HepG2 (cell line): ENCODE measurements at regions not wholly inside any gene's neighbourhood (a gene's known extent, or its start where the extent isn't known, plus 50 kb on each side); places are given as distances from the start of the nearest gene placed in this dataset.

Source experiments
- ARHGAP35 ChIP-seq: sonication (generic); formaldehyde crosslinking; IDR thresholded peaks from 2 replicates; pipeline ENCODE4 v1.9.0; 2022; ENCODE audit warnings: mild to moderate bottlenecking, inconsistent platforms, moderate library complexity, missing genetic modification reagents, borderline replicate concordance
- BHLHE40 ChIP-seq: IDR thresholded peaks from 2 replicates; pipeline ENCODE4 v1.6.1; 2011; ENCODE audit warnings: low read length, improper control_type of control experiment
- FOXA1 ChIP-seq, 2 experiments: fragments of 450-650 bp in 1 of 2; sonication (generic) in 1 of 2; formaldehyde crosslinking in 1 of 2; IDR thresholded peaks; 2 replicates each; pipeline versions ENCODE4 v1.4.0 to v1.6.1; 2016 to 2020; ENCODE audit warnings: missing genetic modification reagents in 1 of 2
- HDAC2 ChIP-seq: sonication (generic); formaldehyde crosslinking; IDR thresholded peaks from 2 replicates; pipeline ENCODE4 v1.4.0; 2020; ENCODE audit warnings: missing genetic modification reagents
- JARID2 ChIP-seq: sonication (generic); formaldehyde crosslinking; IDR thresholded peaks from 2 replicates; pipeline ENCODE4 v1.8.1; 2023; ENCODE audit warnings: missing genetic modification reagents, inconsistent platforms; ENCODE audit not compliant: insufficient replicate concordance
- KLF9 ChIP-seq: IDR thresholded peaks from 2 replicates; pipeline ENCODE4 v1.6.1; 2016; ENCODE audit warnings: low read depth
- PHB2 ChIP-seq: fragments of 450-650 bp; IDR thresholded peaks from 2 replicates; pipeline ENCODE4 v1.6.1; 2018; ENCODE audit not compliant: partially characterized antibody
- POLR2AphosphoS5 ChIP-seq: IDR thresholded peaks from 2 replicates; pipeline ENCODE4 v1.6.1; 2012; ENCODE audit warnings: low read depth, low read length
- SSRP1 ChIP-seq: IDR thresholded peaks from 2 replicates; pipeline ENCODE4 v1.6.1; 2016; ENCODE audit warnings: control low read depth
- ZFP1 ChIP-seq: IDR thresholded peaks from 2 replicates; pipeline ENCODE4 v1.6.1; 2016
- ZNF558 ChIP-seq: sonication (generic); formaldehyde crosslinking; IDR thresholded peaks from 2 replicates; pipeline ENCODE4 v1.9.0; 2022; ENCODE audit warnings: mild to moderate bottlenecking, missing genetic modification reagents, borderline replicate concordance
- TF ChIP-seq, protein P1 (sequence below): sonication (generic); formaldehyde crosslinking; IDR thresholded peaks from 2 replicates; pipeline ENCODE4 v1.5.0; 2020; ENCODE audit warnings: mild to moderate bottlenecking, missing genetic modification reagents, moderate library complexity
- TF ChIP-seq, protein P2 (sequence below): sonication (generic); formaldehyde crosslinking; IDR thresholded peaks from 2 replicates; pipeline ENCODE4 v1.4.0; 2020; ENCODE audit warnings: missing genetic modification reagents

DNA sequence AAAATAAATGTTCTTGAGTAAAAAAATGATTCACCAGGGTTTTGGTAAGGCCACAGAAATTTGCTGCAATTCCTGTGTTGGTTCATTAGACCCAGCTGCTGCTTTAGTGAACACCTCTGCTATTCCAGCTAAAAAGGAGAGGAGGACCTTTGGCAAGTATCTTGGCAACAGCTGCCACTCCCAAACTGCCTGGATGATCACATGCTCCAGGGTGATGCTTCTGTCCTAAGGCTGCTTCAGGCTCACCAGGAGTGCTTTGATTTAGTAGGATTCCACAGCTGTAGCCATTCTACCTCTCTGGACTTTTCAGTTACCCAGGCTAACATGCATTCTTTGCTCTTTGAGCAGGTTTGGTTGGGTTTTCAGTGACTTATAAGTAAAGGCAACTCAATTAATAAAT lies 82.6 kb upstream of the NPVF start:
- TF ChIP-seq ZFP1: no peak
- TF ChIP-seq ARHGAP35 (CRISPR knock-in tag): no peak
- TF ChIP-seq, protein P1, sequence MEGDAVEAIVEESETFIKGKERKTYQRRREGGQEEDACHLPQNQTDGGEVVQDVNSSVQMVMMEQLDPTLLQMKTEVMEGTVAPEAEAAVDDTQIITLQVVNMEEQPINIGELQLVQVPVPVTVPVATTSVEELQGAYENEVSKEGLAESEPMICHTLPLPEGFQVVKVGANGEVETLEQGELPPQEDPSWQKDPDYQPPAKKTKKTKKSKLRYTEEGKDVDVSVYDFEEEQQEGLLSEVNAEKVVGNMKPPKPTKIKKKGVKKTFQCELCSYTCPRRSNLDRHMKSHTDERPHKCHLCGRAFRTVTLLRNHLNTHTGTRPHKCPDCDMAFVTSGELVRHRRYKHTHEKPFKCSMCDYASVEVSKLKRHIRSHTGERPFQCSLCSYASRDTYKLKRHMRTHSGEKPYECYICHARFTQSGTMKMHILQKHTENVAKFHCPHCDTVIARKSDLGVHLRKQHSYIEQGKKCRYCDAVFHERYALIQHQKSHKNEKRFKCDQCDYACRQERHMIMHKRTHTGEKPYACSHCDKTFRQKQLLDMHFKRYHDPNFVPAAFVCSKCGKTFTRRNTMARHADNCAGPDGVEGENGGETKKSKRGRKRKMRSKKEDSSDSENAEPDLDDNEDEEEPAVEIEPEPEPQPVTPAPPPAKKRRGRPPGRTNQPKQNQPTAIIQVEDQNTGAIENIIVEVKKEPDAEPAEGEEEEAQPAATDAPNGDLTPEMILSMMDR: no peak
- no peak for TF ChIP-seq JARID2 (CRISPR knock-in tag)
- no peak for TF ChIP-seq POLR2AphosphoS5
- no peak for TF ChIP-seq ZNF558 (CRISPR knock-in tag)
- TF ChIP-seq, protein P2, sequence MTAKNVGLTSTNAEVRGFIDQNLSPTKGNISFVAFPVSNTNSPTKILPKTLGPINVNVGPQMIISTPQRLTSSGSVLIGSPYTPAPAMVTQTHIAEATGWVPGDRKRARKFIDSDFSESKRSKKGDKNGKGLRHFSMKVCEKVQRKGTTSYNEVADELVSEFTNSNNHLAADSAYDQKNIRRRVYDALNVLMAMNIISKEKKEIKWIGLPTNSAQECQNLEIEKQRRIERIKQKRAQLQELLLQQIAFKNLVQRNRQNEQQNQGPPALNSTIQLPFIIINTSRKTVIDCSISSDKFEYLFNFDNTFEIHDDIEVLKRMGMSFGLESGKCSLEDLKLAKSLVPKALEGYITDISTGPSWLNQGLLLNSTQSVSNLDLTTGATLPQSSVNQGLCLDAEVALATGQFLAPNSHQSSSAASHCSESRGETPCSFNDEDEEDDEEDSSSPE (CRISPR knock-in tag): no peak
- TF ChIP-seq HDAC2 (CRISPR knock-in tag): no peak
- TF ChIP-seq BHLHE40: no peak
- TF ChIP-seq KLF9 (CRISPR knock-in tag): no peak
- no peak for TF ChIP-seq PHB2
- TF ChIP-seq FOXA1 (IDR thresholded peaks at IDR 0.05): no peak
- TF ChIP-seq FOXA1 (CRISPR knock-in tag; IDR thresholded peaks at IDR 0.05): no peak
- TF ChIP-seq SSRP1: no peak
